ENCODE measurements at regions not wholly inside any gene's neighbourhood (a gene's known extent, or its start where the extent isn't known, plus 50 kb on each side); places are given as distances from the start of the nearest gene placed in this dataset.
A peak's percentile ranks its signal among the peaks of the same experiment; 100 is the strongest.

DNA sequence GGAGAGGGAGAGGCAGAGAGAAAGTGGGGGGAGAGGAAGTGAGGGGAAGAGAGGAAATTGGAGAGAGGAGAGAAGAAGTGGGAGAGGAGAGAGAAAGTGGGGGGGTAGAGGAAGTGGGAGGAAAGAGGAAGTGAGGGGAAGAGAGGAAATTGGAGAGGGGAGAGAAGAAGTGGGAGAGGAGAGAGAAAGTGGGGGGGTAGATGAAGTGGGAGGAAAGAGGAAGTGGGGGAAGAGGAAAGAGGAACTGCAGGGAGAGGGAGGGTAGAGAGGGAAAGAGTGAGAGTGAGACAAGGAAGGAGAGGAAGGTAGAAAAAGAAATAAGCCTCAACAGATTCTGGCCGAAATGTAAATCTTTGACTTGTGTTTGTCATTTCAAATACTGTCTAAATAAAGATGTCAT, 146.6 kb downstream of the KLF12 start:
- no peak for DNase-seq (ENCODE audit: low read depth in 1 of 2, low spot score in 1 of 2)
- Histone ChIP-seq H3K36me3 (no peaks in the 10 kb centered on the region), H3K9me3 (ENCODE audit: low read depth) (no peaks in the 10 kb centered on the region), H3K4me3 (no peak overlapping the region), H3K27ac (no peak overlapping the region), H3K4me1 (ENCODE audit: low read depth) (peaks cover 40% of the 10 kb centered on the region), H3K27me3 (no peaks in the 10 kb centered on the region)
- no peak for TF ChIP-seq CTCF (IDR thresholded peaks at IDR 0.05; ENCODE audit: low read depth, low read length)

GRCh38 chr13:73985783-73986182, 148.4 kb downstream of the KLF12 start:
- H3K27me3 ChIP-seq: no peaks in the 10 kb centered on the region

GRCh38 chr13:73984949-73985691, 149.1 kb downstream of the KLF12 start:
- H3K4me3 ChIP-seq: no peak overlapping the region
- TF ChIP-seq CTCF (IDR thresholded peaks at IDR 0.05; ENCODE audit: low read depth, low read length): no peak
- H3K36me3 ChIP-seq: no peaks in the 10 kb centered on the region
- H3K4me1 ChIP-seq (ENCODE audit: low read depth): peaks cover 53% of the 10 kb centered on the region
- H3K9me3 ChIP-seq (ENCODE audit: low read depth): no peaks in the 10 kb centered on the region
- no peaks in the 10 kb centered on the region for H3K27me3 ChIP-seq
- peak overlapping the region; percentile 59 for H3K27ac ChIP-seq
- peak; percentile 57 to 68 for DNase-seq (ENCODE audit: low read depth in 1 of 2, low spot score in 1 of 2)

More at GRCh38 chr13:73985783-73986182, 148.4 kb downstream of the KLF12 start:
- peak overlapping the region; percentile 59 for H3K27ac ChIP-seq
- no peak overlapping the region for H3K4me3 ChIP-seq
- TF ChIP-seq CTCF (IDR thresholded peaks at IDR 0.05; ENCODE audit: low read depth, low read length): no peak
- no peaks in the 10 kb centered on the region for H3K36me3 ChIP-seq
- H3K9me3 ChIP-seq (ENCODE audit: low read depth): no peaks in the 10 kb centered on the region
- H3K4me1 ChIP-seq (ENCODE audit: low read depth): peaks cover 53% of the 10 kb centered on the region
- DNase-seq (ENCODE audit: low read depth in 1 of 2, low spot score in 1 of 2): peak in 1 of 2 donors; percentile 14

GRCh38 chr13:73984201-73984600, 150.0 kb downstream of the KLF12 start:
- TF ChIP-seq CTCF (IDR thresholded peaks at IDR 0.05; ENCODE audit: low read depth, low read length): no peak
- no peaks in the 10 kb centered on the region for H3K27me3 ChIP-seq
- H3K4me3 ChIP-seq: no peak overlapping the region
- H3K9me3 ChIP-seq (ENCODE audit: low read depth): no peaks in the 10 kb centered on the region
- no peaks in the 10 kb centered on the region for H3K36me3 ChIP-seq
- H3K4me1 ChIP-seq (ENCODE audit: low read depth): peaks cover 48% of the 10 kb centered on the region
- H3K27ac ChIP-seq: no peak overlapping the region
- DNase-seq (ENCODE audit: low read depth in 1 of 2, low spot score in 1 of 2): no peak

- TF ChIP-seq CTCF (IDR thresholded peaks at IDR 0.05; ENCODE audit: low read depth, low read length): no peak
- H3K4me3 ChIP-seq: no peak overlapping the region
- no peaks in the 10 kb centered on the region for H3K36me3 ChIP-seq
Observed at GRCh38 chr13:73983109-73983508, 151.1 kb downstream of the KLF12 start.

More at GRCh38 chr13:73983109-73983508, 151.1 kb downstream of the KLF12 start:
- Histone ChIP-seq H3K9me3 (ENCODE audit: low read depth) (no peaks in the 10 kb centered on the region), H3K4me1 (ENCODE audit: low read depth) (peaks cover 38% of the 10 kb centered on the region), H3K27ac (no peak overlapping the region), H3K27me3 (no peaks in the 10 kb centered on the region)
- DNase-seq (ENCODE audit: low read depth in 1 of 2, low spot score in 1 of 2): peak in 1 of 2 donors; percentile 20

Data from cardiac muscle cell (in vitro differentiated cells and primary cell).